HG03108 (cell line): ENCODE measurements at regions not wholly inside any gene's neighbourhood (a gene's known extent, or its start where the extent isn't known, plus 50 kb on each side); places are given as distances from the start of the nearest gene placed in this dataset.

ENCODE experiments used
- ATAC-seq: cut with Tn5 transposase; IDR thresholded peaks from one replicate; pipeline ENCODE4 v1.9.1; 2021; ENCODE audit warnings: moderate library complexity; ENCODE audit not compliant: unreplicated experiment

GRCh38 chr21:23402929-23403520, 2204.3 kb downstream of the MRPL39 start:
- ATAC-seq, result no peak

DNA sequence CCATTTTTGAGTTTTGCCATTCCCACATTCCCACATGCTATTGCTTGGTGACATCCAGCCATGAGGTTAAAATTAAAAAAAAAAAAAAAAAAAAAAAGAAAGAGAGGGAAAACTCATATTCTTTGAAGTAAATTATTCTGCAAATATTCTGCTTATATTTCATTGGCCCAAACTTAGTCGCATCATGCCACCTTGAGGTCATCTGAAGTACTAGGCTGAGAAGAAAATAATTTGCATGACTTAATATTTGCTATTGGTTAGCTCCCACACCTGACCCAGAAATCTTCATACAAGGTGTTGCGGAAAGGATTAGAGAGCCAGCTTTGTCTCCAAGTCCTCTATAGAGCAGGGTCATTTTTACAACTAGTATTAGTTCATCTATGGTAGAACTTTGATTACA, 2206.0 kb downstream of the MRPL39 start:
- ATAC-seq, result no peak

GRCh38 chr21:23398726-23399125, 2208.6 kb downstream of the MRPL39 start:
- no peak for ATAC-seq

GRCh38 chr21:23394458-23394857, 2212.8 kb downstream of the MRPL39 start:
- ATAC-seq, result no peak

DNA sequence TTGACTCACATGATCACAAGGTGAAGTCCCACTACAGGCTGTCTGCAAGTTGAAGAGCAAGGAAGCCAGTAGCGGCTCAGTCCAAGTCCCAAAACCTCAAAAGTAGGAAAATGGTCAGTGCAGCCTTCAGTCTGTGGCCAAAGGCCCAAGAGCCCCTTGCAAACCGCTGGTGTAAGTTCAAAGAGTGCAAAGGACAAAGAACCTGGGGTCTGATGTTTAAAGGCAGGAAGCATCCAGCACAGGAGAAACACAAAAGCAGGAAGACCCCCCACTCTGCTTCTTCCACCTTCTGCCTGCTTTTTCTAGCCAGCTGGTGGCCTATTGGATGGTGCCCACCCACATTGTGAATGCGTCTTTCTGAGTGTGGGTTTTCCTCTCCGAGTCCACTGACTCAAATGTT, 2222.6 kb downstream of the MRPL39 start:
- no peak for ATAC-seq

DNA sequence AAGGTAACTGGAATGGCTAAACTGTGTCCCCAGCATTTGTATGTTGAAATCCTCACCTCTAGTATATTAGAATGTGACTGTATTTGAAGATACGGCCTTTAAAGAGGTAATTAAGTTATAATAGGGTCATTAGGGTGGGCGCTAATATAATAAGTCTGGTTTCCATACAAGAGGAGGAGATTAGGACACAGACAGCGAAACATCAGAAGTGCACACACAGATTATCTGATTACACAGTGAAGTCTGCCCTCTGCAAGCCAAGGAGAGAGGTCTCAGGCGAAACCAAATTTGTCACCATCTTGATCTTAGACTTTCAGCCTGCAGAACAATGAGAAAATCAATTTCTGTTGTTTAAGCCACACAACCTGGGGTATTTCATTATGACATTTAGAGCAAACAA, 2233.1 kb downstream of the MRPL39 start:
- ATAC-seq, result no peak

GRCh38 chr21:23356905-23357304, 2250.4 kb downstream of the MRPL39 start:
- no peak for ATAC-seq

DNA sequence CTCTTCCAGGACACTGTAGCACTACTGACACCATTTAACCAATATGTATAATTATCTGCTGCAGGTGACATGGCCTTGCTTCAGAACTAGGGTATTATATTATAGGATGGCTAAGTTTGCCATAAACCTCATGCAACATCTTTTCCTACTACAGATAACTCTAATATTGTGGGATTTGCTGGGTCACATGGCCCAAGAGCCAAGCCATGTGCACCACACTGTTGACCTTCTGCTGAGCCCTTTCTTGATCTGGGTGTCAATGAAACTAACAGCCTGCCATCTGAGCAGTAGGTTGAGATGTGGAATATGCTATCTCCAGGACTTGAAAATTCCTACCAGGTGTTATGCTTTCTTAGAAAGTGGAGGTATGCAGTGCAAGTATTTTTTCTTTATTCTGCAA, 2291.1 kb downstream of the MRPL39 start:
- ATAC-seq, result no peak

- no peak for ATAC-seq
These were observed 2298.5 kb downstream of the MRPL39 start for GRCh38 chr21:23308741-23309140.

DNA sequence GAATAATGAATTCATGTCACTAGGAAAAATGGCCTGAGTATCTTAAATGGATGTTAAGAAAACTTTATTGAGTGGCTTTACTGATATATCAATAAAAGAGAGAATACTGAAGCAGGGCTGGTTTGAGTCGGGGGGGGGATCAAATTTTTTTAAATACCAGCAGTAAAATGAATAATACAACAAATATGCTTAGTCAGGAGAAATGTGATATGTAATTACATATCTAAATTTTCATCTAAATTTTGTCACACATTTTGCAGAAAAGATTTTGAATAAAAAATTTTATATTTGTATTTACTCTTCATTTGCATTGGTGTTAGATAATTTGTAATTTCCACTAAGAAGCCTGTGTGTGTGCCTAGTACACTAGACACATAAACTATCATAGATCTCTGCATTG, 2300.2 kb downstream of the MRPL39 start:
- ATAC-seq, result no peak

DNA sequence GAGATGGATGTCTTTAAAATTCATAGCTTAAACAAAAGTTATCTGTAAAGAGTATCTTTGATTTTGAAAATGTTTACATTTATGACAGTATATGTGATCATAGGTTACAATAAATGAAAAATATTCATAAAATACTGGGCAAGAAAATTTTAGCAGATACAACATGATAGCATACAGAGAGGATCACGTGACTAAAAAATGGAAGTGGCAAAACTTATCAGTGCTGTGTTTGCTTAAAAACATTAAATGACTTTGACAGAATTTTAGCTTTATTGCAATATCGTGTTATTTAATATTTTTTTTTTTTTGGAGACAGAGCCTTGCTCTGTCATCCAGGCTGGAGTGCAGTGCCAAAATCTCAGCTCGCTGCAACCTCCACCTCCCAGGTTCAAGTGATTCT, 2294.1 kb downstream of the NCAM2 start:
- ATAC-seq, result no peak

DNA sequence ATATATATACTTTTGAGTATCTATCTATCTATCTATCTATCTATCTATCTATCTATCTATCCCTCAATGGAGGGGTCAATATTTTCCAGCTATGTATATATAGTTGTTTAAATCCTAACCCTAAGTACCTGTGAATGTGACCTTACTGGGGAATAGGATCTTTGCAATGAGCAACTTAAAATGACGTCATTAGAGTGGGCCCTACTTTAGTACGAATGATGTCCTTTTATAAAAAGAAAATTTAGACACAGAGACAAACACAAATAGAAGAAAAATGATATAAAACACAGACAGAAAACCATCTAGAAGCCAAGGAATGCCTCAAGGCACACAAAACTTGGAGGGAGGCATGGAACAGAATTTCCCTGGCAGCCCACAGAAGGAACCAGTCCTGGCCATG, 2283.7 kb downstream of the NCAM2 start:
- ATAC-seq, result no peak

GRCh38 chr21:23249760-23250159, 2251.6 kb downstream of the NCAM2 start:
- ATAC-seq, result no peak

DNA sequence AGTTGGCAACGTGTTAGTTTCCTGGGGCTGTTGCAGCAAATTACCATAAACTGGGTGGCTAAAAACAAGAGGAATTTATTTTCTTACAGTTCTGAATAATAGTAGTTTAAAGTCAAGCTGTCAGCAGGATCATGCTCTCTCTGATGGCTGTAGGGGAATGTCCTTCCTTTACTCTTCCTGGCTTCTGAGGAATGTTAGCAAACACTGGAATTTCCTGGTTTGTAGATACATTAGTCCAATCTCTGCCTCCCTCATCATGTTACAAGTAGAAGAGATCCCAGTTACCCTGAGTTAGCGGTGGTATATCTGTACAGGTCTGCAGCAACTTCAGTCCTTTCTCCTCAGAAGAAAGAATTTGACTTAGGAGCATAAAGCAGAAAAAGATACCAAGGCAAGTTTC, 2249.1 kb downstream of the NCAM2 start:
- ATAC-seq, result no peak

GRCh38 chr21:23245255-23245654, 2247.0 kb downstream of the NCAM2 start:
- ATAC-seq, result no peak

DNA sequence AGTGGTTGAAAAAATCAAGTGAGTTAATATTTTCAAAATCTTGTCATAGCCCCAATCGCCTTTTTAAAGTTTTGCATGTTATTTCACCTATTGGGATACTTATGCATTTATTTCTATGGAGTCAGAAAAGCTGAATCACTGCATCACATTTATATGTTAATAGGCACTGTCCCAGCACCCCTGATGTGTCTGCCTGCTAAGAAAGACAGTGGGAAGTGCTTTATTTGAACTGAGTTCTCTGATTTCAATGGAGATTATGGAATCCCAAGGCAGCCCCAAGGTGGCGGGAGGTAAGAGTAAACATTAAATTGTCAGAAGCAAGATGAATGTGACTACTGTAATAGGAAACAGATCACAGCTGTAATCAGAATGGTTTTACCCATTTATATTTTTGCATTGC, 2225.7 kb downstream of the NCAM2 start:
- no peak for ATAC-seq

GRCh38 chr21:23218667-23219066, 2220.5 kb downstream of the NCAM2 start:
- ATAC-seq, result no peak

DNA sequence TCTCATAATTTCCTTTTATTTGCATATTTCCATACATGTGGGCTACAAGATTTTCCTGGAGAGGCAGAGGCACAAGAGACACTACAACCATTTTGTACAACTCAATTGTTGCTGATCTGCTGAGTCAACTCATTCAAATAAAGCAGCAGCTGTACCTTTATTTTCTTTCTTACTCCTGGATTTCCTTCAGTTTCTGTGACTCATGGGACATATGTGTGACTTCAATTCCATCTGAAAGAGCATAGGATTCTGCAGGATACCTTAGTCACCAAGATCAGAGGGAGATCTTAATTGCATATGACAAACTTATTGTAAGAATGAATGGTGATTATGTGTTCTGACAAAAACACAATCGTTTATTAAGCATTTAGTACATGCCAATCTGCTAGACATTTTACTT, 2219.4 kb downstream of the NCAM2 start:
- ATAC-seq, result no peak

DNA sequence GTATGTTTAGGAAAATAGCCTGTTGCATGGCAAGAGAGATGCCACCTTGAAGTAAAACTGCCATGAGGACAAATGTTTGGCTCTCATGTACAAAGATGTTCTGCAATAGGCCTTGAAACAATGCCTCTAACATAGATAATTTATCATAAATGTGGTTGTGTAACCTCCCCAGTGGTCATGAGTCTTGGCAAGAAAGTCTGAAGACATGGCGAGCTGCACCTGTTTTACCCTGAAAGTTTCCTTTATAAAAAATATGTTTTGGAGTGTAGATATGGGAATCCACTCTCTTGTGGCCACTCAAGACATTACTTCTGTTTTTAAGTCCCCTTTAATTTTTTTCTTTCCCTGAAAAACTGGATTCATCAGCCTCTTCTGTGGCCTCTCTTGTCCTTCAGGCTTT, 2217.1 kb downstream of the NCAM2 start:
- ATAC-seq, result no peak
